GM18517 (cell line): ENCODE measurements at regions not wholly inside any gene's neighbourhood (a gene's known extent, or its start where the extent isn't known, plus 50 kb on each side); places are given as distances from the start of the nearest gene placed in this dataset.
"Not testable (repeated sequence)": the region's sequence is repeated elsewhere in the genome, so short reads cannot be mapped to it uniquely, and the experiment has no call there.

Experiments
- ATAC-seq: cut with Tn5 transposase; IDR thresholded peaks from one replicate; pipeline ENCODE4 v1.9.1; 2021; ENCODE audit warnings: mild to moderate bottlenecking, moderate library complexity; ENCODE audit not compliant: unreplicated experiment

DNA sequence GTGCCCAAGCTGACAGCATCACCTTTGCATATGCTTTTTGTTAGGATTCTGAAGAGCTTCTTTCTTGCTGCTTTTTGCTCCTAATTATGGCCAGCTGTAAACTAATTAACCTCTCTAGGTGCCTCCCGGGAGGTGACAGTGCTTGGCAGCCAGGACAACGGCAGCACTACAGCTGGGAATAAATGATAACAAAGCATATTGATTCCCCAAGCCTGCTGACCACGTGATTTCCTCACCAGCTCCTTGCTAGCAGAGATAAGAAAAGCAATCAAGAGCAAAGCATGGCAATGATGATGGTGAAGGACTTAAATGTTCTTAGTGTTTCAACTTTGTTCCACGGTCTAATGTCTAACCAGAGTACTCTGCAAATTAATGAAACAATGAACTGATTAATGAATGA, 1074.4 kb upstream of the GYPC start:
- no peak for ATAC-seq

DNA sequence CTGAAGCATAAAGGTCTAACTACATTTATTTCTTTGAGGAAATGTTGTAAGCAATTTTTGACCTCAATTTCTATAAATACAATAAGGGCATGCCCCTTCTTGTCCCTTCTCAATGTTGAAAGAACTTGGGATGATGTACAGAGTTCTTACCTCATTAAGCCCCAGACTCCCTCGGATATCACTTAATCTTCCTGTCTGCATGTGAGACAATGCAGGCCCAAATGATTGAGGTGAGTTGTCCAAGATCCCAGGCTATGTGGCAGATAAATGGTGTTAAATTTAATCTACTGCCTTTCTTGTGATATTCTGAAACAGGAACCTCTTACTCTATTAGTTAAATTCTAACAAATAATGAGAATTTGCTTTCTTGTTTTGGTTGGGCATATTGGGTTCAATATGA, 1073.4 kb upstream of the GYPC start:
- ATAC-seq, result no peak

DNA sequence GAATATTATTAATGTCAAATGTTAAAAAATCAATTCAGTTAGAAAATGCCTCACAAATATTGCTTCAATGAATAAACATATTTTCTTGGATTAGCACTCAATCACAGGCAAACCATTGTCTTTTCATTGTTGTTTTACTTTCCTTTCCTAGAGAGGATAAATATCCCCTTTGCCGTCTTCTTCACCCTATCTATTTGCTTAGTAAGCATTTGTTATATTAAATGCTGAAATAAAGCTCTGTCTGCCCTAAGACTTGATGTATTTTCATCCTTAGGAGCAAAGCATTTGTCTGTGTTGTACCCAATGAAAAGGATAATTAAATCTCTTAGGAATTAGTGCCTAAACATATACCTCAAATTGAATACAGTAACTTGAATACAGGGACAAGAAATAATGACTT, 1071.2 kb upstream of the GYPC start:
- ATAC-seq, result no peak

DNA sequence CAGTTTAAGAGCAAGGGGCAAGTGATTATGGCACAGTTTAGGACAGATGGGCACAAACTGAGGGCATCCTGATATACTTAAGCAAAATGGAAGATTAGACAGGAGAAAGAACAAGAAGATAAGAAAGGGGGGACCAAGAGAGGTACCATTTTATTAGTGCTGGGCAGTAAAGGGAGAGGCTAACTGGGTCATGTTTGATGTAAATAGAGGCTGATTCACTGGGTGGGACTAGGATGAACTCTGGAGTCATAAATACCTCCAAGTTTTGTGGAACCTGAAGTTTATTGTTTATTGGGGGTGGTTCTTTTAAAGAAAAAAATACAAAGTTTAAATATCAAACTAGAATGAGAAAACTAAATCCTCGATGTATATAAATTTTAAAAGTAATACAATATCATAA, 1067.2 kb upstream of the GYPC start:
- no peak for ATAC-seq

DNA sequence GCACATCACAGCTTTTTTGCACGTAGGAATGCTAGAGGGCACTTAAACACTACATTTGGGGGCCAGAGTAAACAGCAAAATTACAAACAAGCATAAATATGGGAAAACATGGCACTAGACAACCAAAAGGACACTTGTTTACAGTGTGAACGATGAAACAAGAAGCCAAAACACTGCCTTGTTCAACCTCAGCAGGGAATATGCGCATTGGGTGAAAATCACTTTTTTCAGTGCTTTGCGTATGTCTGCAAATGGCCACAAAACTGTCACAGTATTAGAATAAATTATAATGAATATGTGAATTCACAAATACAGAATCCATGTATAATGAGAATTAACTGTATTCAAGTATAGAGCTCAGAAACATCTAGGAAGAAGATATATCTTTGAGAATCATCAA, 1064.0 kb upstream of the GYPC start:
- no peak for ATAC-seq

DNA sequence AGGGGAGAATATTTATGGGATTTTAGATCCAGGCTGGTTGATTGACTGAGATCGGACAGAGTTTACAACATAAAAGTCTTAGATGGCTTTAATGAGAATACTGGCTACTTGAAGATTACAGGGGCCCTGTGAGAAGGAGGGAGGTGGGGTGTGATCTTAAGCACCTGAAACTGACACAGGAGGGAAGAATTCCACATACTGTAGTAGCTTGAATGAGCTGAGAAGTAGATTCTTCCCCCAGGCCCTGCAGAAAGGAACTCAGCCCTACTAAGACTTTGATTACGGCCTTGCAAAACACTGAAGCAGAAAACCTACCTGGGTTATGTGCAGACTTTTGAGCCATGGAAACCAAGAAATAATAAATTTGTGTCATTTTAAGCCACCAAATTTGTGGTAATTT, 1062.9 kb upstream of the GYPC start:
- no peak for ATAC-seq

DNA sequence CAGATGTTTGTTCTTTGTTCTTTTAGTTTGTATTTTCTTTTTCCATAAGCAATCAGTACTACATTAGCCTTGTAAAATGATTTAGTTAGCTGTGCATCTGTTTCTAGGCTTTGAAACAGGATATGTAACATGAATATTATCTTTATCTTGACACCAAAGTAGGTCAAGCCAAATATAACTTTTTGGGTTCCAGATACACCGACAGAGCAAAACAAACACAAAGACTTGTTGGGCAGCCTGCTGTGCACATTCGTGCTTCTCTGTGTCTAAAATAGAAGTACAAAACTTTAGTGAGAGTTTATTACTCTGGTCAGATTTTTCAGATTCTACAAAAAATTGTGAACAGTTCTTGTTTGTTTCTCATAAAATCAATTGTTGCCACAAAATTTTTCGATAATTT, 1059.3 kb upstream of the GYPC start:
- ATAC-seq, result no peak

DNA sequence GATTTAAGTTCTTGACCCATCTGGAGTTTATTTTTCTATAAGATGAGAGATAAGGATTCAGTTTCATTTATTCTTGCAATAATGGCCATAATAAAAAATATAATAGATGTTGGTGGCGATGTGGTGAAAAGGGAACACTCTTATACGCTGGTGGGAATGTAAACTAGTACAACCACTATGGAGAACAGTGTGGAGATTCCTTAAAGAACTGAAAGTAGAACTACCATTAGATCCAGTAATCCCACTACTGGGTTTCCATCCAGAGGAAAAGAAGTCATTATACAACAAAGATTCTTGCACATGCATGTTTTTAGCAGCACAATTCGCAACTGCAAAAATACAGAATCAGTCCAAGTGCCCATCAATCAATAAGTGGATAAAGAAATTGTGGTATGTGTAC, 1040.5 kb upstream of the GYPC start:
- no peak for ATAC-seq

DNA sequence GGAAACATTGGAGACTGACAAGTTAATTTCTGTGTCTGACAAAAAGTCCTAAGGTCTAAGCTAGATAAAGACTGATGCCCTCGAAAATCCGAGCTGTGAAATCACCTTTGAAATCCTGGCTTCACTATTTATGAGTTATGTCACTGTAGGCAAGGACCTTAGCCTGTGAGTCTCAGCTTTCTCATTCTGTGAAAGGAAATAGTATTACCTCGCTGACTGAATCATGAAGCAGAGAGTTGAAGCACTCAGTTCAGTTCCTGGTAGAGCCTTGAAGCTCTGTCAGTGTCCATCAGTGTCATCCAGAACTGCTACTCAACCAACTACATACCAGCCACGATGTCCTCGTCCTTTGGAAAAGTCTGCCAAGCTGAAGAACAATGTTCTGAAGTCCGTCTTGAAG, 1025.6 kb upstream of the GYPC start:
- no peak for ATAC-seq

DNA sequence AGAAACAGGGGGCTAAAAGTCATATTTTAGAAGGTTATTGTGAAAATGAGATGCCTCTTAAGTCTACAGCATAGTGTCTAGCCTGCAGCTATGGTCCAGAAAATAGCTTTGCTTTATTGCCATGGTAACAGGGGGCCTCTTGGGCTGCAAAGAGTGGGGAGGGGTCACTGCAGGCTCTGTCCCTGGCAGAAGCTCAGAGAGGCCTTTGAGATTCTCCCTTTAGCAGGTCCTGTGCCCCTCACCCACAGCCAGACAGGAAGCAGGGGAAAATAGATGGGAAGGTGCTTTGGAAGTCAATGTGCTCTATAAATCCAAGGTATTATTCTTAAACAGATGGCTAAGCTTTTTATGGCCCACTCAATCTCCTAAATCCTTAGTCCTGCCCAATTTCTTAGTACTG, 1021.3 kb upstream of the GYPC start:
- no peak for ATAC-seq

DNA sequence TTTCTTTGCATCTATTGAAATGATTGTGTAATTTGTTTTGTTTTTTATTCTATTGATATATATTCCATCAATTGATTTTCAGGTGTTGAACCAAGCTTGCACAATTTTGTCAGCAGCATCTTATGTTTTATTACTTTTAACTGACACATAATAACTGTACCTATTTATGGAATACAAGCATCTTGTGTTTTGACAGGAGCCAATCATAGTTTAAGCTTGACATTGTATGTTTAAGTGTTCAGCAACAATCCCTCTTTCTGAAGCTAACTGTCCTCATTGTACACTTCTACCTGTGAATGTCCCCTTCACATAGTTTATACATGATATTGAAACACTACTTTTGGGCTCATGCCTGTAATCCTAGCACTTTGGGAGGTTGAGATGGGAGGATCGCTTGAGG, 1017.6 kb upstream of the GYPC start:
- no peak for ATAC-seq

DNA sequence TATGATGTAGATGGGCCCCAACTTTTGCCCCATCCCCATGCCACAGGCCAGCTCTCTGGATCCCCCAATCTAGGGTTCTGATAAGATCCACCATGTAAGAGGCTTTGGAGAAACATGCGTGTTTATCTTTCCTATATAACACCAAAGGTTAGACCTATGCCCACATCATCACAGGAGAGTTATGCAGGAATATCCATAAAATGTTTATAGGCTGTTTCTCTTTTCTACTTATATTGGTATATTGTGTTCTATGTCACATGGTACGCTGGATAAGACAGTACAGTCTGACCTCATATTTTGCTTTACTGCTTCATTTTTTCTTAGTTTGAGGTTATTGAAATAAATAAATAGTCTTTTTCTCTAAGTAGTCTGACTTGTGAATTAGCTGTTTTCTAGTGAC, 1013.9 kb upstream of the GYPC start:
- ATAC-seq, result no peak

DNA sequence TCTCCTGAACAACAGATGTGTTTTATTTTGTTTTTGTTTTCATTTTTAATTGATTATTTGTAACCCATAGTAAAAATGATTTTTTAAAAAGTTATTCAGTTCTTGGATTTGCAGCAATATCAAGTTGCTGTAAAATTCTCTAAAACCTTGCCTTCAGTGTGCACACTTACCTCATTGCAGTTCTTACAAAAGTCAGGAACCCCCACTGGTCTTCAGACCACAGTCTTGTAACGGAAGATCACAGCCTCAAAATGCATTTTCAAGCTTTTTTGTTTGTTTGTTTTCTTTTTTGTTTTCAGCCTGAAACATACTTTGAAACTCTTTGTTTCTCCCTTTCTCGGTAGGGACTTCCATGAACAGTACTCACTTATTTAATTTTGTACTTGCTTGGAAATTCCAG, 1012.8 kb upstream of the GYPC start:
- no peak for ATAC-seq

DNA sequence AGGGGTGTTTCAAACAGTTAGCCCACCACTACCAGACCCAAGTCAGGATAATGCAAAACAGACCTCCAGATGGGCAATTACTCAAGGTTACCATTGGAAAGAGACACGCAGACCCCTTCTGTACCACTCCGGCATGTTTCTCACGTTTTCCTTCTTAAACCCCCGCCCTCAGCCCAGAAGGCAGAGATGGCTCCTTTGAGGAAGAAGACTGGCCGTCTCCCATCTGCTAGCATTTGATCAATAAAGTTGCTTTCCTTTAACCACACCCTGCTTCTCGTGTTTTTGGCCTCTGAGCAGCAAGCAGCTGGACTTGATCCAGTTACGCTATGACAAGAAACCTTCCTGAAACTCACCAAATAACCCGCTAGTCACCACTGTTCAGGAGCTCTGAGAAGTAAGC, 1012.4 kb upstream of the GYPC start:
- ATAC-seq, result no peak

DNA sequence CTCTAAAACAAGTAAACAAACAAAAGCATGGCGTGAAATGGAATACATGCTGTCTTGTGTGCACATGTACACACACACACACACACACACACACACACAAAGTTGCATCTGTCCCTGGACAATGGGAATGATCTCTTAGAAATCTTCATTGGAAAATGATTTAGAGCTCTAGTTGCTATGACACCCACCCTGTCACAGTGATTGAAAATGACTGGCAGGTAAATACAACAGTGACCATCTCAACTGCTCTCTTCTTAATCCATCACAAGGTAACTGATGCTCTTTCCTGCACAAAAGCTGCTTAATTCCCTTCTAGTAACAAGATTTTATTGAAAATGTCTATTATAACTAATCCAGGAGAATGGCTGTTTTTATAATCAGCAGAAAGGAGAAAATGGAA, 1011.7 kb upstream of the GYPC start:
- no peak for ATAC-seq

DNA sequence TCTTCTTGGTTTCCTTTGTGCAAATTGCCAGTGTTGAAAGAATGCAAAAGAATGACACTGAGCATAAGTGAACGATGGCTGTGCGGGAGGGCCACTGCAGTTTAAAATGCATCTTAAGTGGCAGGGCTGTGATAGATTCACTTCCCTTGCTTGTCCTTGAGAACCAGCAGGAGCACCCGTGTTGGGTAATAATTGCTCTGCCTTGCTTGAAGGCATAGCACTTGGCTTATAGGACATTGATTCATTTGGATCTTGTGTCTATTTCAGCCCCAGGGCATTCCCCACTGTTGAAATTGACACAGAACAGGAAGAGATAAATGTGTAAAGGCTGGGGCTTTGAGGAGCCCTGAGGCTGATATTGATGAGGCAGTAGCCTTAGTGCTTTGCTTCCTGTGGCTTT, 1003.7 kb upstream of the GYPC start:
- no peak for ATAC-seq

DNA sequence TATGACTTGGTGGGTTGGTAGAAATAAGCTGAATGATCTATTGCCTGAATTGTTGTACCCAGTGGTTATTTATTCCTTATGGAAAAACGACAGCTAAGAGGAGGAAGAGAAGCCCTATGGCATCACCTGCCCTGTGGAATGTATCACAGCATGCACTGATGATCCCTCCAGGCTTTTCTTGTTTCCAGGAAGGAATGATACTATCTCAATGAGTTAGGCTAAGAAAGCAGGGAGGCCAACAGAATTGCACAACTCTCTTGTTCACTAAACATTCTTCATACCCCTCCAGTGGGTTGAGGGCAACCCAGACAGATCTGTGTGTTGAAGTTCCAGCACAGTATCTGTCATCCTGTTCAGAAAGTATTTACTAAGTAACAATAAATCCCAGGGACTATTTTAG, 1001.7 kb upstream of the GYPC start:
- ATAC-seq, result no peak

DNA sequence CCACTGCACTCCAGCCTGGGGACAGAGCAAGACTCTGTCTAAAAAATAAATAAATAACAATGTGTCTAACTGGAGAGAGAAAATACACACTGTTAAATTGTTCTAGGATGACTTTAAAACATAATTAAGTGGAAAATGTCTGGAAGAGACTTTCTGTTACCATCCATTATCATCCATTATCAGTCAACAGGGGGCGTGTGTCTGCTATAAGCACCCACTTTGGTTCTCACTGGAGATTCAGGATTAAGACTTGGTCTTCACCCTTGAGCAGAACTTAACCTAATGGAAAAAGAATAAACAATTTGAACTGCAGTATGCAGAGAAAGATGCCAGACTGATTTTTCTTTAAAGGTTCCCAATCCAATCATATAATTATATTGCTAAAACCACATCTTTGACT, 999.8 kb upstream of the GYPC start:
- ATAC-seq, result no peak

DNA sequence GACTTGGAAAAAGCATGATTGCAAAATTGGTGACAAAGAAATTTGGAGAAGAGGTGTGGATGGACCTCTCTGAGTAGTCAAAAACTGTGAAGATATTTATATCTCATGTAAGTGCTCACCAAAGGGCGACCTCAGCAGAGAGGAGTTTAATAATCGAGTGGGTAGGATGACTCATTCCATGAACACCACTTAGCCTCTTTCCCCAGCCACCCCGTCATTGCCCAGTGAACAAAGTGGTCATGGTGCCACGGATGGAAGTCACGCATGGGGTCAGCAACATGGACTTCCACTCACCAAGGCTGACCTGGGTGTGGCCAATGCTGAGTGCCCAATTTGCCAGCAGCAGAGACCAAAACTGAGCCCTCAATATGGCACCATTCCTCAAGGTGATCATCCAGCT, 997.4 kb upstream of the GYPC start:
- ATAC-seq, result no peak

DNA sequence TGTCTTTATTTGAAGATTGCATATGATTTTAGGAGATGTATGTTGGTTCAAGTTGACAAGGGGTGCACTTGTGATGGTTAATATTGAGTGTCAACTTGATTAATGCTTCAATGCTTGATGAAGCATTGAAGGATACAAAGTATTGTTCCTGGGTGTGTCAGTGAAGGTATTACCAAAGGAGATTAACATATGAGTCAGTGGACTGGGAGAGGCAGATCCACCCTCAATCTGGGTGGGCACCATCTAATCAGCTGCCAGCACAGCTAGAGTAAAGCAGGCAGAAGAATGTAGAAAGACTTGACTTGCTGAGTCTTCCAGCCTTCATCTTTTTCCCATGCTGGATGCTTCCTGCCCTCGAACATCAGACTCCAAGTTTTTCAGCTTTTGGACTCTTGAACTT, 995.6 kb upstream of the GYPC start:
- not testable (repeated sequence) for ATAC-seq

DNA sequence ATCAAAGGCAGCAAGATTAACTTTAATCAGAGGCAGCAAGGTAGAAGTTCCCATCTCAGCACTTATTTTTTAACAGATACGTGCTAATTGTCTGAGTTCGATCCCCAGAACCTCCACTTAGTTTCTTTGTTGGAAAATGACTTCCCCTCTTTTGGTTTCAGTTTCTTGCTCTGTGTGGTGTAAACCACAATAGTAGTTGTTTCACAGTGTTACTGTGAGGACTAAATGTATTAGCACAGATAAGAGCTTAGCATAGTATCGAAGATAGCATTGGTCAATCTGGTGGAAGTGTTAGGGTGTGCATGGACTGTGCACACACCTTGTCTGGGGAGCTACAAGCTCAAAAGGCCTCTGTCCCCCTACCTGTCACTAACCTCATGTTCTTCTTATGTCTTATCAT, 988.3 kb upstream of the GYPC start:
- ATAC-seq, result no peak

DNA sequence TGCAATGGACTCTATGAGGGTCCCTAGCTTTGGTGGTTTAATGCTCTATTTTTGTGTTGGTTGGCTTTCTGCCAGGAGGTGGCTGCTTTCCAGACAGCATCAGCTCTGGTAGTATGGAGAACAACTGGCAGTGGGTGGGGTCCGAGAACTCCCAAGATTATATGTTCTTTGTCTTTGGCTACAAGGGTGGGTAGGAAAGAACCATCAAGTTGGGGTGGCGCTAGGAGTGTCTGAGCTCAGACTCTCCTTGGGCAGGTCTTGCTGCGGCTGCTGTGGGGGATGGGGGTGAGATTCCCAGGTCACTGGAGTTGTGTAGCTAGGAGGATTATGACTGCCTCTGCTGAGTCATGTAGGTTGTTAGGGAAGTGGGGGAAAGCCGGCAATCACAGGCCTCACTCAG, 976.1 kb upstream of the GYPC start:
- no peak for ATAC-seq

DNA sequence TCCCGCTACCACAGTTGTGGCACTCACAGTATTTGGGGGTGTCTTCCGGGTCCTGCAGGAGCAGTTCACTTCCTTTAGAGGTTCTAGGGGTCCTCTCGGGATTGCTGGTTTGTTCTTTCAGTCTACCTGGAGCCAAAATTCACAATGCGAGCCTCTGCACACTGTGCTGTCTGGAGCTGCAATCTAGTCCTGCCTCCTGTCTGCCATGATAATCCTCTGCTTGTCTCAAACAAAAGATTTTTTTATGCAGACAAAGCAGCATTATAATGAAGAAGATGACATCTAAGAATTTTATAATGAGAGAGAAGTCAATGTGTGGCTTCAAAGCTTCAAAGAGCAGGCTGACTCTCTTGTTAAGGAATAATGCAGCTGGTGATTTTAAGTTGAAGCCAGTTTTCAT, 975.1 kb upstream of the GYPC start:
- no peak for ATAC-seq

DNA sequence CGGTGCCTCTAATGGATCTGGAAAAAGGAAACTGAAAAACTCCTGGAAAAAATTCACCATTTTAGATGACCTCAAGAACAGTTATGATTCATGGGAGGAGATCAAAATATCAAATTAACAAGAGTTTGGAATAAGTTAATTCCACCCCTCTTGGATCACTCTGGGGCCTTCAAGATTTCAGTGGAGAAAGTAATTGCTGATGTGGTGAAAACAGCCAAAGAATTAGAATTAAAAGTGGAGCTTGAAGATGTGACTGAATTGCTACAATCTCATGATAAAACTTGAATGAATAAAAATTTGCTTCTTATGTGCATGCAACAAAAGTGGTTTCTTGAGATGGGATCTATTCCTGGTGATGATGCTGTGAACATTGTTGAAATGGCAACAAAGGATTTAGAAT, 974.4 kb upstream of the GYPC start:
- no peak for ATAC-seq
